Small intestine (tissue), 7 donors: ENCODE measurements at regions not wholly inside any gene's neighbourhood (a gene's known extent, or its start where the extent isn't known, plus 50 kb on each side); places are given as distances from the start of the nearest gene placed in this dataset.
A peak's percentile ranks its signal among the peaks of the same experiment; 100 is the strongest.

Experiments
- DNase-seq, 2 donors: peaks; one replicate each; pipeline versions ENCODE4 v3.0.0 to v3.0.0-alpha.2; 2013
- FAIRE-seq: peaks from 2 replicates; lab custom pipeline; 2012; peaks lifted over from hg19 to GRCh38; lab: Jason Lieb, UNC
- H3K27ac ChIP-seq, 3 donors: one replicate each; pipeline ENCODE4 v1.5.1; 2013; ENCODE audit warnings: low read length in 2 of 3, mild to moderate bottlenecking in 2 of 3, control low read depth in 1 of 3, inconsistent platforms in 1 of 3, low read depth in 1 of 3, moderate library complexity in 1 of 3
- H3K27me3 ChIP-seq, 3 donors: one replicate each; pipeline ENCODE4 v1.6.1; 2013; ENCODE audit warnings: low read length in 3 of 3, inconsistent platforms in 1 of 3; ENCODE audit not compliant: control insufficient read depth in 3 of 3, insufficient read depth in 3 of 3
- H3K36me3 ChIP-seq, 3 donors: one replicate each; pipeline ENCODE4 v1.6.1; 2013; ENCODE audit warnings: low read length in 3 of 3, inconsistent platforms in 1 of 3, low read depth in 1 of 3, mild to moderate bottlenecking in 1 of 3, moderate library complexity in 1 of 3; ENCODE audit not compliant: control insufficient read depth in 3 of 3, insufficient read depth in 2 of 3
- H3K4me1 ChIP-seq, 3 donors: one replicate each; pipeline ENCODE4 v1.6.1; 2013; ENCODE audit warnings: low read length in 2 of 3, inconsistent platforms in 1 of 3, low read depth in 1 of 3, mild to moderate bottlenecking in 1 of 3, moderate library complexity in 1 of 3; ENCODE audit not compliant: control insufficient read depth in 3 of 3, insufficient read depth in 2 of 3
- H3K4me3 ChIP-seq, 3 donors: one replicate each; pipeline ENCODE4 v1.5.1; 2013; ENCODE audit warnings: low read length in 3 of 3, control low read depth in 1 of 3, inconsistent platforms in 1 of 3, low read depth in 1 of 3, mild to moderate bottlenecking in 1 of 3, moderate library complexity in 1 of 3
- H3K9me3 ChIP-seq, 2 donors: one replicate each; pipeline ENCODE4 v1.6.1; 2013; ENCODE audit warnings: low read depth in 1 of 2, low read length in 1 of 2; ENCODE audit not compliant: control insufficient read depth in 2 of 2, insufficient read depth in 1 of 2
- WGBS, 3 donors: extraction: QIAGEN DNeasy Blood & Tissue Kit; methylation state at CpG; one replicate each; pipeline ENCODE4 v1.1.7; 2013; 5-methylcytosine and 5-hydroxymethylcytosine counted together
- donor health status: healthy with polysubstance abuse.
- donor health status: control.
- donor health status: control.
- donor health status: Bipolar disorder and iron deficiency.
- donor health status: healthy.

DNA sequence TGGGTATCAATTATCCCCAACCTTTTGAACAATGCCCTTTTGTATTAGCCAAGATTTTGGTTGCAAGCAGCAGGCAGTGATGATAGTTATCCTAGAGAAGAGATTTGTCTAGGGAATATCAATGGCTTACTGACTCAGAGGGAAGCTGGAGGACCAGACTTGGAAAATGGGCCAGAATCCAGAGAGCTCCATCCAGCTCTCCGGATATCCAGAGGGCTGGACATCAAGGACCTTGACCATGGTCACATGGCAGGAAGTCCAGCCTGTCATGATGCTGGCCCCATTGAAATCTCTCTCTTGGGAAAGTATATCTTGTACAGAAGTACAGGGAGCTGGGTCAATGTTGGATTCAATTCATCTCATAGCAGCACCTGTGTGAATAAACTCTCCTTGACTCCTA lies 148.5 kb upstream of the PDZRN3 start:
- DNase-seq (no peak), FAIRE-seq (no peak)
- H3K4me3 ChIP-seq, result no peak overlapping the region
- H3K4me1 ChIP-seq, result no peaks in the 10 kb centered on the region
- H3K27me3 ChIP-seq, result no peaks in the 10 kb centered on the region
- peaks cover 0 to 3% of the 10 kb centered on the region in 2 donors for H3K9me3 ChIP-seq
- no peaks in the 10 kb centered on the region for H3K36me3 ChIP-seq
- 68 to 92% (median 77%) methylated on average over 1 of the region's 1 CpG for whole genome bisulfite sequencing, 3 donors
- no peak overlapping the region for H3K27ac ChIP-seq

DNA sequence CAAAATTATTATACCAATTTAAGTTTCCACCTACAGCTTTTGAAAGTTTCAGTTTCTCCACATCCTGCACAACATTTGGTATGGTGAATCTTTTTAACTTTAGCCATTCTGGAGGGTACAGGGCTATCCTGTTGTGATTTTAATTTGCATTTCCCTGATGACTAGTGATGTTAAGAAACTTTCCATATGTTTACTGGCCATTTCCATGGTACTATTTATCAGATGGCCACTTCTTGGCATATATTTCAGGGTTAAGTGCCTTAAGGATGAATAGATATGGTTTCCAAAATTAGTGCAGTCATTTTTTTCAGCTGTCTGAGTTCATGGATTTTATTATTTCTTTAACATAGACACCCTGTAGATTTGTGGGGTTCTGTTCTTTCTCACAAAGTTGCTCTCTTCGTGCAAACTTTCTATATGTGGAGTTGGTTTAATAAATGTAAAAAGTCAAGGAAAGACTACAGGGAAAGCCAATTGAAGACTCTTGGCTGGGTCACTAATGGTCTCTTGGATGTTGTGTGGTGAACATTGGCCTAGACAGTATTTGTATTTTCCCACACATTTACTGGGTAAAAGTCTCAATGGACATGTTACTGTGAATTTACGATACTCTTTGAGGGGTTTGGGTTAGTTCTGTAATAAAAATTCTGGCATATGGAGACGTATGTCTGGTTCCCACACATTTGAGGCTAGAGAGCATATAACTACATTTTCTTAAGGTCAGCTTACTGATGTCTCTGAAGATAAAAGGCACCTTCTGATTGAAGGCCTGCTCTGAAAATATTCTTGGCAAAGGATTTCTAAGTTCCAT lies 147.5 kb upstream of the PDZRN3 start:
- FAIRE-seq (no peak), DNase-seq (no peak)
- H3K27ac ChIP-seq, result no peak overlapping the region

DNA sequence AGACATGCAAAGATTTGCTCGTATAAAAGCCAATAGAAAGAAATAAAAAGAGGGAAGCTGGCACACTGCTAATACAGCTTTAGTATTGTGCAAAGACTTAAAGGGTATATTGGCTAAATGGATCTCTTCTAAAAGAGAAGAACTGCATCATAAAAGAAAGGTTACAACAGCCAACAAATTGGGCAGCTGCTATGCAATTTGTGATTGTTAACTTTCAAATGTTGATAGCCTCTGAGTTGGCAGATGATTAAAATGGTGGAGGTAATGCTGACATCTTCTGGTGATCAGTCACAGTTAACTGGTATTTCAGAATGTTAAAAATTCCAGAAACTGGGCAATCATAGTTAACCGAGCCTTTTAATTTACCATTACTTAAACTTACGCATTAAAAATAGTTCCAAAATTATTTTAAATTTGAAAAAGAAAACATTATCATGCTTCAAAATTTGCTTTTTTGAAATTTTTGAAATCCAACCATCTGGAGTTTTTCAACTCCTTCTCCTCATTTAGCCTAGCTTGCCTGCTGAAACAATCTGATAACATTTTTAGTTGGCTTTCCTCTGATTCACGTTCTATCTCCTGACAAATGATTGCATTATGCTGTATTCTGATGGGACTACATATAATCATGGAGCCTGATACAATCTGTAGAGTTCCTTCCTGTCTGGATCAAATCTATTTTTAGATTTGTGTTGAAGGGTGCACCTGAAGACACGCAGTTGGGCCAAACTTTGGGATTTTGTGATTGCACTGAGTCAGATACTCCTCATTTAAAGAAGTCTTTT lies 144.0 kb upstream of the PDZRN3 start:
- H3K27me3 ChIP-seq, result no peaks in the 10 kb centered on the region
- no peaks in the 10 kb centered on the region for H3K4me1 ChIP-seq
- no peak overlapping the region for H3K27ac ChIP-seq
- no peak overlapping the region for H3K4me3 ChIP-seq
- no peak for FAIRE-seq
- H3K36me3 ChIP-seq, result no peaks in the 10 kb centered on the region
- no peak for DNase-seq
- H3K9me3 ChIP-seq, result peaks cover 0 to 3% of the 10 kb centered on the region in 2 donors
- whole genome bisulfite sequencing, 3 donors, result 78 to 80% (median 78%) methylated on average over 5 of the region's 5 CpGs

More for the DNA sequence above, 147.5 kb upstream of the PDZRN3 start:
- Histone ChIP-seq H3K4me3 (no peak overlapping the region), H3K36me3 (no peaks in the 10 kb centered on the region), H3K4me1 (no peaks in the 10 kb centered on the region), H3K27me3 (no peaks in the 10 kb centered on the region), H3K9me3 (peaks cover 0 to 3% of the 10 kb centered on the region in 2 donors)
- WGBS, 3 donors, result 81 to 95% (median 92%) methylated on average over 3 of the region's 3 CpGs

GRCh38 chr3:73766599-73767381 lies 142.0 kb upstream of the PDZRN3 start:
- Histone ChIP-seq H3K9me3 (peaks cover 0 to 3% of the 10 kb centered on the region in 2 donors), H3K4me1 (no peaks in the 10 kb centered on the region), H3K27ac (peak overlapping the region in 1 of 3 donors; percentile 56), H3K36me3 (no peaks in the 10 kb centered on the region), H3K27me3 (no peaks in the 10 kb centered on the region), H3K4me3 (no peak overlapping the region)
- DNase-seq (peak; percentile 13 to 15), FAIRE-seq (no peak)
- 29 to 36% (median 32%) methylated on average over 7 of the region's 7 CpGs for WGBS, 3 donors

- WGBS, 3 donors, result 61 to 74% (median 67%) methylated on average over 5 of the region's 5 CpGs
- Histone ChIP-seq H3K4me1 (no peaks in the 10 kb centered on the region), H3K27me3 (no peaks in the 10 kb centered on the region), H3K4me3 (no peak overlapping the region), H3K36me3 (no peaks in the 10 kb centered on the region), H3K9me3 (peaks cover 0 to 3% of the 10 kb centered on the region in 2 donors), H3K27ac (peak overlapping the region in 1 of 3 donors; percentile 66)
- DNase-seq (no peak), FAIRE-seq (no peak)
These were observed 141.3 kb upstream of the PDZRN3 start for GRCh38 chr3:73765878-73766545.

- no peak overlapping the region for H3K27ac ChIP-seq
- no peaks in the 10 kb centered on the region for H3K27me3 ChIP-seq
- no peaks in the 10 kb centered on the region for H3K36me3 ChIP-seq
- H3K4me3 ChIP-seq, result no peak overlapping the region
- H3K9me3 ChIP-seq, result no peaks in the 10 kb centered on the region
- FAIRE-seq (no peak), DNase-seq (no peak)
- WGBS, 3 donors, result 82 to 96% (median 95%) methylated on average over 5 of the region's 5 CpGs
- H3K4me1 ChIP-seq, result peaks cover 0 to 20% (median 0%) of the 10 kb centered on the region in 3 donors
These were observed 138.1 kb upstream of the PDZRN3 start for GRCh38 chr3:73762855-73763254.

GRCh38 chr3:73759297-73759711 lies 134.6 kb upstream of the PDZRN3 start:
- H3K9me3 ChIP-seq, result no peaks in the 10 kb centered on the region
- peak overlapping the region in 1 of 3 donors; percentile 86 for H3K27ac ChIP-seq
- peaks cover 0 to 29% (median 0%) of the 10 kb centered on the region in 3 donors for H3K4me1 ChIP-seq
- 10 to 46% (median 32%) methylated on average over 3 of the region's 3 CpGs for WGBS, 3 donors
- no peaks in the 10 kb centered on the region for H3K27me3 ChIP-seq
- DNase-seq (peak; percentile 32 to 83), FAIRE-seq (no peak)
- H3K36me3 ChIP-seq, result no peaks in the 10 kb centered on the region
- peak overlapping the region in 1 of 3 donors; percentile 1 for H3K4me3 ChIP-seq
